K562 (cell line): ENCODE measurements at regions not wholly inside any gene's neighbourhood (a gene's known extent, or its start where the extent isn't known, plus 50 kb on each side); places are given as distances from the start of the nearest gene placed in this dataset.

Experiments used
- ATAC-seq: fragments of 200-7000 bp; cut with Tn5 transposase; 3 replicates; pipeline ENCODE4 v1.9.1; 2020; ENCODE audit warnings: moderate library complexity
- BruUV-seq: library from RNA; stranded (reverse); fragments of 400-500 nt; replicated peaks from 2 replicates; lab custom pipeline; 2021; lab: Mats Ljungman, UMichigan
- CTCF ChIA-PET: fragments of 300-600 bp; formaldehyde crosslinking; extraction: SDS; loops from one replicate; lab custom pipeline; 2021; ENCODE audit warnings: low intra/inter-chr PET ratio; lab: Yijun Ruan, JAX
- POLR2A ChIA-PET: fragments of 300-600, 350-650 bp; sonication (Branson Sonifier 250); formaldehyde crosslinking; extraction: SDS; loops from one replicate; lab custom pipeline; 2021; ENCODE audit warnings: antibody characterized with exemption, inconsistent platforms; lab: Yijun Ruan, JAX
- DNase-seq, 4 experiments: peaks; one replicate each; pipeline versions ENCODE4 v3.0.0 to v3.0.0-alpha.2; 2011 to 2018; ENCODE audit warnings: low spot score in 3 of 4, mixed read lengths in 3 of 4; ENCODE audit errors: extremely low read depth in 1 of 4
- FAIRE-seq: peaks from 2 replicates; lab custom pipeline; 2011; peaks lifted over from hg19 to GRCh38; lab: Jason Lieb, UNC
- H2AFZ ChIP-seq: 2 replicates; pipeline ENCODE4 v1.6.0; 2011; ENCODE audit warnings: low read depth, low read length, control low read depth, inconsistent platforms
- H3K27ac ChIP-seq: fragments of 200-600 bp; 3 replicates; pipeline ENCODE4 v1.8.0; 2011; ENCODE audit warnings: low read depth, mild to moderate bottlenecking, control low read depth, inconsistent platforms, low read length, moderate library complexity, mixed read lengths; ENCODE audit errors: extremely low read depth
- H3K27me3 ChIP-seq, 2 experiments: fragments of 300-600 bp in 1 of 2; 2 replicates in 1 of 2; 3 replicates in 1 of 2; pipeline versions ENCODE4 v1.6.0 to v1.8.0; 2011; ENCODE audit warnings: inconsistent platforms in 2 of 2, low read length in 2 of 2, mild to moderate bottlenecking in 1 of 2, mixed read lengths in 1 of 2, moderate library complexity in 1 of 2; ENCODE audit not compliant: control insufficient read depth in 2 of 2, insufficient read depth in 2 of 2
- H3K36me3 ChIP-seq: fragments of 300-600 bp; 3 replicates; pipeline ENCODE4 v1.8.0; 2011; ENCODE audit warnings: mild to moderate bottlenecking, low read length, inconsistent platforms; ENCODE audit not compliant: control insufficient read depth, insufficient read depth
- H3K4me1 ChIP-seq, 2 experiments: fragments of 200-600 bp in 1 of 2; replicated peaks in 1 of 2; 2 replicates in 1 of 2; 3 replicates in 1 of 2; pipeline versions ENCODE4 v1.5.1 to v1.8.0; 2011; ENCODE audit warnings: inconsistent platforms in 2 of 2, low read length in 2 of 2, mild to moderate bottlenecking in 1 of 2, mixed read lengths in 1 of 2, moderate library complexity in 1 of 2; ENCODE audit not compliant: control insufficient read depth in 2 of 2, insufficient read depth in 2 of 2
- H3K4me2 ChIP-seq: 2 replicates; pipeline ENCODE4 v1.6.1; 2011; ENCODE audit warnings: low read length, control low read depth, inconsistent platforms, mixed read lengths; ENCODE audit not compliant: insufficient read depth
- H3K4me3 ChIP-seq: fragments of 200-600 bp; sonication (generic), shearing (Covaris generic); 2 replicates; pipeline ENCODE4 v1.5.1; 2016; ENCODE audit warnings: control low read depth, inconsistent platforms
- H3K79me2 ChIP-seq: fragments of 200-600 bp; 3 replicates; pipeline ENCODE4 v1.8.0; 2011; ENCODE audit warnings: low read length, inconsistent platforms; ENCODE audit not compliant: control insufficient read depth, insufficient read depth
- H3K9ac ChIP-seq, 2 experiments: 2 replicates each; pipeline versions ENCODE4 v1.6.0 to v1.6.1; 2011; ENCODE audit warnings: low read depth in 2 of 2, low read length in 2 of 2, control low read depth in 1 of 2, inconsistent platforms in 1 of 2, mild to moderate bottlenecking in 1 of 2, mixed read lengths in 1 of 2; ENCODE audit not compliant: insufficient read depth in 1 of 2
- H3K9me1 ChIP-seq: one replicate; pipeline ENCODE4 v1.6.0; 2011; ENCODE audit warnings: inconsistent platforms, mild to moderate bottlenecking, low read length, moderate library complexity; ENCODE audit not compliant: control insufficient read depth, insufficient read depth
- H3K9me3 ChIP-seq: replicated peaks from 2 replicates; pipeline ENCODE4 v1.5.1; 2011; ENCODE audit warnings: low read depth, low read length, inconsistent platforms; ENCODE audit not compliant: control insufficient read depth, insufficient read depth
- H4K20me1 ChIP-seq: replicated peaks from 2 replicates; pipeline ENCODE4 v1.6.1; 2011; ENCODE audit warnings: low read length, inconsistent platforms, mixed read lengths; ENCODE audit not compliant: control insufficient read depth, insufficient read depth
- HDAC8 ChIP-seq: fragments of 450-650 bp; IDR thresholded peaks from 2 replicates; pipeline ENCODE4 v1.6.1; 2016; ENCODE audit warnings: mild to moderate bottlenecking, missing genetic modification characterization, moderate library complexity, missing compliant biosample characterization
- ILF3 ChIP-seq: fragments of 450-650 bp; IDR thresholded peaks from 2 replicates; pipeline ENCODE4 v1.6.1; 2018; ENCODE audit warnings: antibody characterized with exemption, mild to moderate bottlenecking, moderate library complexity, borderline replicate concordance
- ZNF408 ChIP-seq: fragments of 250-450 bp; sonication (Bioruptor Pico); IDR thresholded peaks from 2 replicates; pipeline ENCODE4 v1.4.0; 2020; ENCODE audit warnings: low read depth, mild to moderate bottlenecking, moderate library complexity
- in situ Hi-C: fragments of 300-500 bp; cut with MboI; formaldehyde crosslinking; loops from 4 replicates; pipeline ENCODE4 v1.15.0; 2018; ENCODE audit warnings: inconsistent platforms, mixed read lengths
- intact Hi-C: fragments of 100-400 bp; cut with micrococcal nuclease; formaldehyde crosslinking; loops from 2 replicates; pipeline ENCODE4 v1.14.2; 2022
- TF ChIP-seq, protein P1 (sequence below): fragments of 250-450 bp; sonication (Bioruptor Pico); IDR thresholded peaks from 2 replicates; pipeline ENCODE4 v1.4.0; 2020; ENCODE audit warnings: mild to moderate bottlenecking, moderate library complexity

DNA sequence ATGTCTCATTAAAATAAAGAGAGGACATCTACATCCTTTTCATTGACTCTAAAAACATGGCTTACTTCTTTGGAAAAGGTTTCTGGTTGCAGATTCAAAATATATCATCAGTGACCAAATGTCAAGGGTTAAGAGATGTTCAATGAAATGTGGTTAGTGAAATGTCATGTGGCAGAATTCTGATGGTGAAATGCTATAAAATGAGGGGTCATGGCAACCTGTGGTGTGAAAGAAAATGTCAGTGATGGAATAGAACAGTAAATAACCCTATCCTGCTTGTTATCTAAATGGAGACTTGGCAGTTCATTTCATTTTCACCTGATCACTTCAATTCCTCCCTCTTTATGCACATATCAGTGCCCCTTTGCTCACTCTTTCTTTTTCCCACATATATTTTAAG is 79.4 kb downstream of the TFPI2 start:
- DNase-seq (no peak), ATAC-seq (no peak), FAIRE-seq (no peak)
- no peaks in the 10 kb centered on the region for H4K20me1 ChIP-seq
- no peaks in the 10 kb centered on the region for H3K4me1 ChIP-seq
- no peak overlapping the region for H3K9ac ChIP-seq
- H3K4me3 ChIP-seq: no peak overlapping the region
- intact Hi-C loops (no loop called here), in situ Hi-C loops (no loop called here)
- H3K27ac ChIP-seq: no peak overlapping the region
- no peak overlapping the region for H2AFZ ChIP-seq
- H3K27me3 ChIP-seq: no peaks in the 10 kb centered on the region
- no TSS peak for BruUV-seq
- no peak for TF ChIP-seq ILF3
- no peak for TF ChIP-seq HDAC8 (tag)
- no peak for TF ChIP-seq ZNF408
- TF ChIP-seq, protein P1, sequence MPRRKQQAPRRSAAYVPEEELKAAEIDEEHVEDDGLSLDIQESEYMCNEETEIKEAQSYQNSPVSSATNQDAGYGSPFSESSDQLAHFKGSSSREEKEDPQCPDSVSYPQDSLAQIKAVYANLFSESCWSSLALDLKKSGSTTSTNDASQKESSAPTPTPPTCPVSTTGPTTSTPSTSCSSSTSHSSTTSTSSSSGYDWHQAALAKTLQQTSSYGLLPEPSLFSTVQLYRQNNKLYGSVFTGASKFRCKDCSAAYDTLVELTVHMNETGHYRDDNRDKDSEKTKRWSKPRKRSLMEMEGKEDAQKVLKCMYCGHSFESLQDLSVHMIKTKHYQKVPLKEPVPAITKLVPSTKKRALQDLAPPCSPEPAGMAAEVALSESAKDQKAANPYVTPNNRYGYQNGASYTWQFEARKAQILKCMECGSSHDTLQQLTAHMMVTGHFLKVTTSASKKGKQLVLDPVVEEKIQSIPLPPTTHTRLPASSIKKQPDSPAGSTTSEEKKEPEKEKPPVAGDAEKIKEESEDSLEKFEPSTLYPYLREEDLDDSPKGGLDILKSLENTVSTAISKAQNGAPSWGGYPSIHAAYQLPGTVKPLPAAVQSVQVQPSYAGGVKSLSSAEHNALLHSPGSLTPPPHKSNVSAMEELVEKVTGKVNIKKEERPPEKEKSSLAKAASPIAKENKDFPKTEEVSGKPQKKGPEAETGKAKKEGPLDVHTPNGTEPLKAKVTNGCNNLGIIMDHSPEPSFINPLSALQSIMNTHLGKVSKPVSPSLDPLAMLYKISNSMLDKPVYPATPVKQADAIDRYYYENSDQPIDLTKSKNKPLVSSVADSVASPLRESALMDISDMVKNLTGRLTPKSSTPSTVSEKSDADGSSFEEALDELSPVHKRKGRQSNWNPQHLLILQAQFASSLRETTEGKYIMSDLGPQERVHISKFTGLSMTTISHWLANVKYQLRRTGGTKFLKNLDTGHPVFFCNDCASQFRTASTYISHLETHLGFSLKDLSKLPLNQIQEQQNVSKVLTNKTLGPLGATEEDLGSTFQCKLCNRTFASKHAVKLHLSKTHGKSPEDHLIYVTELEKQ (CRISPR knock-in tag): no peak
- H3K9me3 ChIP-seq: no peaks in the 10 kb centered on the region
- H3K36me3 ChIP-seq: no peaks in the 10 kb centered on the region
- H3K79me2 ChIP-seq: no peaks in the 10 kb centered on the region
- no peak overlapping the region for H3K4me2 ChIP-seq
- ChIA-PET POLR2A (interaction anchor here (0.7 kb wide), 1 partner anchor 256 kb away, joined by 4 read pairs; no protein-coding TSS in a partner anchor), CTCF (no interaction called here)
- no peaks in the 10 kb centered on the region for H3K9me1 ChIP-seq
